DND-41 (cell line): ENCODE measurements at regions not wholly inside any gene's neighbourhood (a gene's known extent, or its start where the extent isn't known, plus 50 kb on each side); places are given as distances from the start of the nearest gene placed in this dataset.

Experiments
- CTCF ChIP-seq: IDR thresholded peaks from 2 replicates; pipeline ENCODE4 v1.5.1; 2012; ENCODE audit warnings: borderline replicate concordance, low read length, moderate library complexity, mild to moderate bottlenecking; ENCODE audit not compliant: poor library complexity, severe bottlenecking; ENCODE audit errors: extremely low read depth
- EZH2 ChIP-seq: IDR thresholded peaks from 3 replicates; pipeline ENCODE4 v1.6.1; 2012; ENCODE audit warnings: borderline replicate concordance, low read depth, mild to moderate bottlenecking, moderate library complexity, low read length, inconsistent platforms; ENCODE audit not compliant: severe bottlenecking

DNA sequence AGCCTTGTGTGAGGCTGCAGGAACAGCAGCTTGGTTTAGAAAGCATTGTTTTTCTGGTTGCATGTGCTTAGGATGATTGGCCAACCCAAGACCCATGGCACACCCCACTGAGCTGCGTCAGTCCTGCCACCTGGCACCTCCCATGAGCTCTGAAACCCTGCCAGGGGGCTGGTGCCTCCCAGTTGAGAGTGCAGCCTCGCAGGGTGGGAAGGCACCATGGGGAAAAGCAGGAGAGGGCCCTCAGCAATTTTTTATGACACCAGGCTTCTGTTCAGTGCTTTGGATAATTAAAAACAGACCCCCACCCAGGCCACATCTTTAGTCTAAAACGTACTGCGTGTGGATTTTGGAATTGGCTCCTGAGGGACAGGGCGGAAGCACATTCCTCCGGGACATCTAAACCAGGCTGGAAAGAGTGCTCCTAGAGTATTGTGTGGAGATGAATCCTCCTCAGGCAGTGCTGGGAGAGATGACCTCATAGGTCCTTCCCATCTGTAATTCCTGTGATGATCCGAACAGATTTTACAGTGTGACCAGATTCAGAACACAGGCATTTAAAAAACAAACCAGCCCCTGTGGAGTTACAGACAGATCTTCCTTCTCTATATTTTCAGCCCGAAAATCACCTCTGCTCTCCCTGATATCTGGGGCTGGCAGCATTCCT, 438.3 kb downstream of the ZNF521 start:
- TF ChIP-seq CTCF (no peak), EZH2 (no peak)
